ENCODE measurements at regions not wholly inside any gene's neighbourhood (a gene's known extent, or its start where the extent isn't known, plus 50 kb on each side); places are given as distances from the start of the nearest gene placed in this dataset.

- no peak for TF ChIP-seq ZNF529 (tag by site-specific recombination; IDR thresholded peaks at IDR 0.05; ENCODE audit: insufficient replicate concordance)
- TF ChIP-seq ZIC2 (tag by site-specific recombination; IDR thresholded peaks at IDR 0.05) = no peak
- no peak for TF ChIP-seq ZNF114 (tag by site-specific recombination; IDR thresholded peaks at IDR 0.05)
- TF ChIP-seq INSM2 (tag by site-specific recombination; IDR thresholded peaks at IDR 0.05) = no peak
- TF ChIP-seq ZNF280D (tag by site-specific recombination; IDR thresholded peaks at IDR 0.05) = no peak
Observed at GRCh38 chr5:96331210-96331609, 101.8 kb downstream of the PCSK1 start (continued).

- Histone ChIP-seq H3K4me3 (ENCODE audit: low read depth, low read length) (no peak overlapping the region), H3K4me1 (ENCODE audit: control insufficient read depth, insufficient read depth, low read length) (peaks cover 3% of the 10 kb centered on the region; the same call in 1 of the 2 replicates), H3K36me3 (ENCODE audit: control insufficient read depth in 2 of 2, insufficient read depth in 1 of 2, low read length in 2 of 2) (no peaks in the 10 kb centered on the region), H3K27ac (ENCODE audit: extremely low read depth, low read depth, low read length) (no peak overlapping the region), H3K9me3 (ENCODE audit: control insufficient read depth, insufficient read depth, low read depth, low read length) (no peaks in the 10 kb centered on the region)
- no peak for TF ChIP-seq ZNF324 (tag by site-specific recombination; IDR thresholded peaks at IDR 0.05)
- ChIA-PET CTCF (interaction anchor here (0.6 to 0.7 kb wide), 2 partner anchors 12 to 265 kb away, joined by 3 read pairs; no protein-coding TSS in a partner anchor), POLR2A (interaction anchor here (0.6 kb wide), 1 partner anchor 390 kb away, joined by 3 read pairs; no protein-coding TSS in a partner anchor)
Observed at GRCh38 chr5:96330530-96331140, 102.4 kb downstream of the PCSK1 start.

- peaks cover 3% of the 10 kb centered on the region; the same call in 1 of the 2 replicates for H3K4me1 ChIP-seq (ENCODE audit: control insufficient read depth, insufficient read depth, low read length)
- H3K4me3 ChIP-seq (ENCODE audit: low read depth, low read length) = no peak overlapping the region
- H3K9me3 ChIP-seq (ENCODE audit: control insufficient read depth, insufficient read depth, low read depth, low read length) = no peaks in the 10 kb centered on the region
- H3K27ac ChIP-seq (ENCODE audit: extremely low read depth, low read depth, low read length) = no peak overlapping the region
- no peaks in the 10 kb centered on the region for H3K36me3 ChIP-seq (ENCODE audit: control insufficient read depth in 2 of 2, insufficient read depth in 1 of 2, low read length in 2 of 2)
- TF ChIP-seq WT1 (tag by site-specific recombination; IDR thresholded peaks at IDR 0.05) (no peak), ZSCAN16 (tag by site-specific recombination; IDR thresholded peaks at IDR 0.05) (no peak), PBX3 (CRISPR knock-in tag; IDR thresholded peaks at IDR 0.05) (no peak), ZNF785 (tag by site-specific recombination; IDR thresholded peaks at IDR 0.05) (no peak), ZNF398 (tag by site-specific recombination; IDR thresholded peaks at IDR 0.05) (no peak), ZNF239 (tag by site-specific recombination; IDR thresholded peaks at IDR 0.05) (no peak), ZNF221 (tag by site-specific recombination; IDR thresholded peaks at IDR 0.05; ENCODE audit: borderline replicate concordance) (no peak), BCL11A (tag by site-specific recombination; IDR thresholded peaks at IDR 0.05; ENCODE audit: low read depth) (no peak), ZFP41 (tag by site-specific recombination; IDR thresholded peaks at IDR 0.05; ENCODE audit: borderline replicate concordance) (no peak), ZNF280C (tag by site-specific recombination; IDR thresholded peaks at IDR 0.05) (no peak), ZNF626 (tag by site-specific recombination; IDR thresholded peaks at IDR 0.05) (no peak)
- CTCF ChIA-PET = interaction anchor here (0.6 kb wide), 1 partner anchor 13 kb away, joined by 3 read pairs; no protein-coding TSS in a partner anchor
- POLR2A ChIA-PET = interaction anchor here (0.6 kb wide), 1 partner anchor 389 kb away, joined by 3 read pairs; no protein-coding TSS in a partner anchor
Observed at GRCh38 chr5:96329886-96330529, 103.0 kb downstream of the PCSK1 start.
